HCT116 (cell line): ENCODE measurements at regions not wholly inside any gene's neighbourhood (a gene's known extent, or its start where the extent isn't known, plus 50 kb on each side); places are given as distances from the start of the nearest gene placed in this dataset.

Source experiments
- ATAC-seq: fragments of 200-7000 bp; cut with Tn5 transposase; 2 replicates; pipeline ENCODE4 v1.9.1; 2020; ENCODE audit warnings: mild to moderate bottlenecking, moderate library complexity
- BruUV-seq: library from RNA; stranded (reverse); fragments of 400-500 nt; replicated peaks from 2 replicates; lab custom pipeline; 2021; lab: Mats Ljungman, UMichigan
- CTCF ChIA-PET: fragments of 300-600 bp; sonication (Branson Sonifier 250); formaldehyde crosslinking; loops from one replicate; lab custom pipeline; 2021; ENCODE audit warnings: antibody characterized with exemption; lab: Charles Lee
- POLR2A ChIA-PET: fragments of 300-600, 350-600 bp; sonication (Branson Sonifier 250); formaldehyde crosslinking; loops from one replicate; lab custom pipeline; 2021; ENCODE audit warnings: antibody characterized with exemption; lab: Charles Lee
- RAD21 ChIA-PET, 2 experiments: fragments of 300-600 bp; sonication (Branson Sonifier 250); formaldehyde crosslinking; loops; one replicate each; lab custom pipeline; 2023; ENCODE audit warnings: low total read pairs in 2 of 2; ENCODE audit not compliant: uncharacterized antibody in 2 of 2, unreplicated experiment in 2 of 2, low non-redundant PET in 1 of 2; lab: Charles Lee
- DNase-seq: peaks from one replicate; pipeline ENCODE4 v3.0.0-alpha.2; 2010; ENCODE audit warnings: low read depth, low spot score
- H2AFZ ChIP-seq: fragments of 200-600 bp; shearing (Covaris generic), sonication (generic); 2 replicates; pipeline ENCODE4 v1.6.1; 2017; ENCODE audit warnings: low read depth, mixed run types, mixed read lengths, antibody characterized with exemption, low read length; ENCODE audit not compliant: poor library complexity, severe bottlenecking
- H3K27ac ChIP-seq: 2 replicates; pipeline ENCODE4 v1.5.1; 2012; ENCODE audit warnings: low read depth, low read length
- H3K27me3 ChIP-seq: fragments of 200-600 bp; sonication (generic); 2 replicates; pipeline ENCODE4 v1.6.1; 2016; ENCODE audit warnings: mixed run types, low read length, mixed read lengths; ENCODE audit not compliant: insufficient read depth
- H3K36me3 ChIP-seq, 2 experiments: fragments of 200-500 bp in 1 of 2; fragments of 200-600 bp in 1 of 2; sonication (Bioruptor generic) in 1 of 2; sonication (generic) in 1 of 2; 2 replicates each; pipeline versions ENCODE4 v1.5.1 to v1.6.1; 2014 to 2016; ENCODE audit warnings: low read length in 2 of 2, inconsistent platforms in 1 of 2, mixed read lengths in 1 of 2, mixed run types in 1 of 2; ENCODE audit not compliant: insufficient read depth in 2 of 2, control insufficient read depth in 1 of 2
- H3K4me1 ChIP-seq, 2 experiments: fragments of 200-600 bp in 1 of 2; sonication (generic) in 1 of 2; 2 replicates each; pipeline versions ENCODE4 v1.5.1 to v1.6.1; 2012 to 2017; ENCODE audit warnings: low read length in 2 of 2, inconsistent platforms in 1 of 2, mild to moderate bottlenecking in 1 of 2, mixed read lengths in 1 of 2, mixed run types in 1 of 2, moderate library complexity in 1 of 2; ENCODE audit not compliant: insufficient read depth in 2 of 2, control insufficient read depth in 1 of 2
- H3K4me2 ChIP-seq: fragments of 200-600 bp; sonication (generic); 2 replicates; pipeline ENCODE4 v1.6.1; 2017; ENCODE audit warnings: mixed run types, low read length, mixed read lengths
- H3K4me3 ChIP-seq, 2 experiments: fragments of 200-600 bp in 1 of 2; sonication (generic) in 1 of 2; replicated peaks in 1 of 2; 2 replicates each; pipeline ENCODE4 v1.5.1; 2011 to 2016; ENCODE audit warnings: low read length in 2 of 2, control low read depth in 1 of 2, low read depth in 1 of 2, mild to moderate bottlenecking in 1 of 2, mixed read lengths in 1 of 2, mixed run types in 1 of 2
- H3K79me2 ChIP-seq: fragments of 200-600 bp; sonication (generic); 2 replicates; pipeline ENCODE4 v1.6.1; 2017; ENCODE audit warnings: mild to moderate bottlenecking, mixed run types, low read length, moderate library complexity, mixed read lengths; ENCODE audit not compliant: insufficient read depth
- H3K9ac ChIP-seq: fragments of 200-600 bp; sonication (generic); 2 replicates; pipeline ENCODE4 v1.6.1; 2016; ENCODE audit warnings: low read length, mixed read lengths
- H3K9me2 ChIP-seq: fragments of 200-600 bp; sonication (generic), shearing (Covaris generic); 2 replicates; pipeline ENCODE4 v1.6.1; 2017; ENCODE audit warnings: mixed run types, mild to moderate bottlenecking, moderate library complexity; ENCODE audit not compliant: insufficient read depth
- H3K9me3 ChIP-seq, 2 experiments: fragments of 200-500 bp in 1 of 2; fragments of 200-600 bp in 1 of 2; sonication (Bioruptor generic) in 1 of 2; sonication (generic) in 1 of 2; 2 replicates each; pipeline ENCODE4 v1.6.1; 2014 to 2017; ENCODE audit warnings: low read length in 2 of 2, mixed read lengths in 2 of 2, inconsistent platforms in 1 of 2, low read depth in 1 of 2, mild to moderate bottlenecking in 1 of 2, mixed run types in 1 of 2, moderate library complexity in 1 of 2; ENCODE audit not compliant: control insufficient read depth in 1 of 2, insufficient read depth in 1 of 2
- H4K20me1 ChIP-seq: fragments of 200-600 bp; sonication (generic), shearing (Covaris generic); 2 replicates; pipeline ENCODE4 v1.6.1; 2017; ENCODE audit warnings: mixed run types, mild to moderate bottlenecking, moderate library complexity; ENCODE audit not compliant: insufficient read depth
- CEBPB ChIP-seq: IDR thresholded peaks from 2 replicates; pipeline ENCODE4 v1.6.1; 2012; ENCODE audit warnings: low read depth
- EZH2 ChIP-seq: fragments of 200-600 bp; sonication (generic); IDR thresholded peaks from 2 replicates; pipeline ENCODE4 v1.6.1; 2017; ENCODE audit warnings: antibody characterized with exemption, mixed run types
- EZH2phosphoT487 ChIP-seq: fragments of 200-600 bp; IDR thresholded peaks from 2 replicates; pipeline ENCODE4 v1.6.1; 2018; ENCODE audit warnings: antibody characterized with exemption, borderline replicate concordance
- FOSL1 ChIP-seq: IDR thresholded peaks from 2 replicates; pipeline ENCODE4 v1.6.1; 2012; ENCODE audit warnings: low read depth
- JUND ChIP-seq: IDR thresholded peaks from 2 replicates; pipeline ENCODE4 v1.6.1; 2012
- POLR2A ChIP-seq: IDR thresholded peaks from 2 replicates; pipeline ENCODE4 v1.7.0; 2011; ENCODE audit warnings: borderline replicate concordance; ENCODE audit not compliant: insufficient read depth, insufficient read length; ENCODE audit errors: extremely low read depth
- RAD21 ChIP-seq: IDR thresholded peaks from 2 replicates; pipeline ENCODE4 v1.6.1; 2012; ENCODE audit warnings: low read depth, mild to moderate bottlenecking
- SIN3A ChIP-seq: IDR thresholded peaks from 2 replicates; pipeline ENCODE4 v1.6.1; 2012; ENCODE audit warnings: low read depth
- SP1 ChIP-seq: IDR thresholded peaks from 2 replicates; pipeline ENCODE4 v1.6.1; 2012; ENCODE audit warnings: low read depth
- intact Hi-C: fragments of 100-400 bp; cut with micrococcal nuclease; formaldehyde crosslinking; loops from 2 replicates; pipeline ENCODE4 v1.10.0; 2022
- TF ChIP-seq, protein P1 (sequence below): IDR thresholded peaks from 2 replicates; pipeline ENCODE4 v1.6.1; 2012
- TF ChIP-seq, protein P2 (sequence below): IDR thresholded peaks from 2 replicates; pipeline ENCODE4 v1.6.1; 2011; ENCODE audit warnings: mild to moderate bottlenecking, low read length, moderate library complexity; ENCODE audit not compliant: insufficient replicate concordance; ENCODE audit errors: extremely low read depth
- TF ChIP-seq, protein P3 (sequence below): IDR thresholded peaks from 2 replicates; pipeline ENCODE4 v1.6.1; 2012; ENCODE audit warnings: low read depth

DNA sequence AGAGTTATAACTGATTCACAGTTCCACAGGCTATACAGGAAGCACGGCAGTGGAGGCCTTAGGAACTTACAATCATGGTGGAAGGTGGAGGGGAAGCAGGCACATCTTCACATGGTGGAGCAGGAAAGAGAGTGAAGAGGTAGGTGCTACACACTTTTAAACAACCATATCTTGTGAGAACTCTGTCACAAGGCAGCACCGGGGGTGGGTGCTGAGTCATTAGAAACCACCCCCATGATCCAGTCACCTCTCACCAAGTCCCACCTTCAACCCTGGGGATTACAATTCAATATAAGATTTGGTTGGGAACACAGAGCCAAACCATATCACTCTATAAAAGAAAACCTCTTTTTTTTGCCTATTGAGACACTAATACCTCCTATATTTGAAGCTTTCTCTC, 1108.5 kb upstream of the CDH2 start:
- no peak overlapping the region for H3K27ac ChIP-seq
- no TSS peak for BruUV-seq
- ChIA-PET POLR2A (no interaction called here), RAD21 (no interaction called here), CTCF (no interaction called here)
- no peaks in the 10 kb centered on the region for H3K36me3 ChIP-seq
- TF ChIP-seq FOSL1 = no peak
- TF ChIP-seq, protein P1, sequence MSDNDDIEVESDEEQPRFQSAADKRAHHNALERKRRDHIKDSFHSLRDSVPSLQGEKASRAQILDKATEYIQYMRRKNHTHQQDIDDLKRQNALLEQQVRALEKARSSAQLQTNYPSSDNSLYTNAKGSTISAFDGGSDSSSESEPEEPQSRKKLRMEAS = no peak
- TF ChIP-seq, protein P2, sequence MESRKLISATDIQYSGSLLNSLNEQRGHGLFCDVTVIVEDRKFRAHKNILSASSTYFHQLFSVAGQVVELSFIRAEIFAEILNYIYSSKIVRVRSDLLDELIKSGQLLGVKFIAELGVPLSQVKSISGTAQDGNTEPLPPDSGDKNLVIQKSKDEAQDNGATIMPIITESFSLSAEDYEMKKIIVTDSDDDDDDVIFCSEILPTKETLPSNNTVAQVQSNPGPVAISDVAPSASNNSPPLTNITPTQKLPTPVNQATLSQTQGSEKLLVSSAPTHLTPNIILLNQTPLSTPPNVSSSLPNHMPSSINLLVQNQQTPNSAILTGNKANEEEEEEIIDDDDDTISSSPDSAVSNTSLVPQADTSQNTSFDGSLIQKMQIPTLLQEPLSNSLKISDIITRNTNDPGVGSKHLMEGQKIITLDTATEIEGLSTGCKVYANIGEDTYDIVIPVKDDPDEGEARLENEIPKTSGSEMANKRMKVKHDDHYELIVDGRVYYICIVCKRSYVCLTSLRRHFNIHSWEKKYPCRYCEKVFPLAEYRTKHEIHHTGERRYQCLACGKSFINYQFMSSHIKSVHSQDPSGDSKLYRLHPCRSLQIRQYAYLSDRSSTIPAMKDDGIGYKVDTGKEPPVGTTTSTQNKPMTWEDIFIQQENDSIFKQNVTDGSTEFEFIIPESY = no peak
- no peak for TF ChIP-seq SIN3A
- TF ChIP-seq RAD21 = no peak
- TF ChIP-seq CEBPB = no peak
- TF ChIP-seq, protein P3, sequence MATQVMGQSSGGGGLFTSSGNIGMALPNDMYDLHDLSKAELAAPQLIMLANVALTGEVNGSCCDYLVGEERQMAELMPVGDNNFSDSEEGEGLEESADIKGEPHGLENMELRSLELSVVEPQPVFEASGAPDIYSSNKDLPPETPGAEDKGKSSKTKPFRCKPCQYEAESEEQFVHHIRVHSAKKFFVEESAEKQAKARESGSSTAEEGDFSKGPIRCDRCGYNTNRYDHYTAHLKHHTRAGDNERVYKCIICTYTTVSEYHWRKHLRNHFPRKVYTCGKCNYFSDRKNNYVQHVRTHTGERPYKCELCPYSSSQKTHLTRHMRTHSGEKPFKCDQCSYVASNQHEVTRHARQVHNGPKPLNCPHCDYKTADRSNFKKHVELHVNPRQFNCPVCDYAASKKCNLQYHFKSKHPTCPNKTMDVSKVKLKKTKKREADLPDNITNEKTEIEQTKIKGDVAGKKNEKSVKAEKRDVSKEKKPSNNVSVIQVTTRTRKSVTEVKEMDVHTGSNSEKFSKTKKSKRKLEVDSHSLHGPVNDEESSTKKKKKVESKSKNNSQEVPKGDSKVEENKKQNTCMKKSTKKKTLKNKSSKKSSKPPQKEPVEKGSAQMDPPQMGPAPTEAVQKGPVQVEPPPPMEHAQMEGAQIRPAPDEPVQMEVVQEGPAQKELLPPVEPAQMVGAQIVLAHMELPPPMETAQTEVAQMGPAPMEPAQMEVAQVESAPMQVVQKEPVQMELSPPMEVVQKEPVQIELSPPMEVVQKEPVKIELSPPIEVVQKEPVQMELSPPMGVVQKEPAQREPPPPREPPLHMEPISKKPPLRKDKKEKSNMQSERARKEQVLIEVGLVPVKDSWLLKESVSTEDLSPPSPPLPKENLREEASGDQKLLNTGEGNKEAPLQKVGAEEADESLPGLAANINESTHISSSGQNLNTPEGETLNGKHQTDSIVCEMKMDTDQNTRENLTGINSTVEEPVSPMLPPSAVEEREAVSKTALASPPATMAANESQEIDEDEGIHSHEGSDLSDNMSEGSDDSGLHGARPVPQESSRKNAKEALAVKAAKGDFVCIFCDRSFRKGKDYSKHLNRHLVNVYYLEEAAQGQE = no peak
- no peak for TF ChIP-seq POLR2A
- TF ChIP-seq JUND = no peak
- TF ChIP-seq SP1 = no peak
- no peak for TF ChIP-seq EZH2
- TF ChIP-seq EZH2phosphoT487 = no peak
- no peaks in the 10 kb centered on the region for H3K9me2 ChIP-seq
- ATAC-seq (no peak), DNase-seq (no peak)
- H3K9me3 ChIP-seq = no peaks in the 10 kb centered on the region; a peak in 1 of 4 replicates
- no peaks in the 10 kb centered on the region for H3K27me3 ChIP-seq
- no peaks in the 10 kb centered on the region for H3K79me2 ChIP-seq
- no peak overlapping the region for H3K9ac ChIP-seq
- no peak overlapping the region for H2AFZ ChIP-seq
- no peak overlapping the region for H3K4me3 ChIP-seq
- intact Hi-C loops = no loop called here
- no peak overlapping the region for H3K4me2 ChIP-seq
- H3K4me1 ChIP-seq = no peaks in the 10 kb centered on the region
- H4K20me1 ChIP-seq = no peaks in the 10 kb centered on the region
